ENCODE measurements at regions not wholly inside any gene's neighbourhood (a gene's known extent, or its start where the extent isn't known, plus 50 kb on each side); places are given as distances from the start of the nearest gene placed in this dataset.
"Not testable (repeated sequence)": the region's sequence is repeated elsewhere in the genome, so short reads cannot be mapped to it uniquely, and the experiment has no call there.

DNA sequence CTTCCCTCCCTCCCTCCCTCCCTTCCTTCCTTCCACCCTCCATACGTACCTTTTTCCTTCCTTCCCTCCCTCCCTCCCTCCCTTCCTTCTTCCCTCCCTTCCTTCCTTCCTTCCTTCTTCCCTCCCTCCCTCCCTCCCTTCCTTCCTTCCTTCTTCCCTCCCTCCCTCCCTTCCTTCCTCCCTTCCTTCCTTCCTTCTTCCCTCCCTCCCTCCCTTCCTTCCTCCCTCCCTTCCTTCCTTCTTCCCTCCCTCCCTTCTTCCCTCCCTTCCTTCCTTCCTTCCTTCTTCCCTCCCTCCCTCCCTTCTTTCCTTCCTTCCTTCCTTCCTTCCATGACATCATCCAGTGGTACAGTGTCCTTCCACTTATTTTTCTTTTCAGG lies 394.9 kb upstream of the KCNMB2 start:
- DNase-seq (ENCODE audit: low read depth in 2 of 2), result not testable (repeated sequence)

DNA sequence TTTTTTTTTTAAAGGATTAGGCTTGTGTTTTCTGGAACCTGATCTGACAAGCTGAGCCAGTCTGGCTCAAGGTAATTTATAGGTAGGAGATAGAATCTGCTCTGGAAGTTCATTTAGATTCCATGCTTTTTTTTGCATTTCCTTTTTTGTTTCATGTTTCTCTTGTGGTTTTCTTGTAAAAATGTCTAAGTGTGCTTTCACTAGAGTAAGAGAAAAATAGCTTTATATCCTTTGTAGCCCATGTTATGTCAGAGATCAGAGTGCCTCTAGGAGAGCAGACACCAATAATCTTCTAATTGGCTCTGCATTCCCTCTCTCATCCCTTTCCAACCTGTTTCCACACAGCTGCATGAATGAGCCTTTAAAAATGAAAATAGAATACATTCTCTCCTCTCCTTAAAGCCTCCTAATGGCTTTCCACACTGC lies 389.8 kb upstream of the KCNMB2 start:
- DNase-seq (ENCODE audit: low read depth in 2 of 2), result no peak

DNA sequence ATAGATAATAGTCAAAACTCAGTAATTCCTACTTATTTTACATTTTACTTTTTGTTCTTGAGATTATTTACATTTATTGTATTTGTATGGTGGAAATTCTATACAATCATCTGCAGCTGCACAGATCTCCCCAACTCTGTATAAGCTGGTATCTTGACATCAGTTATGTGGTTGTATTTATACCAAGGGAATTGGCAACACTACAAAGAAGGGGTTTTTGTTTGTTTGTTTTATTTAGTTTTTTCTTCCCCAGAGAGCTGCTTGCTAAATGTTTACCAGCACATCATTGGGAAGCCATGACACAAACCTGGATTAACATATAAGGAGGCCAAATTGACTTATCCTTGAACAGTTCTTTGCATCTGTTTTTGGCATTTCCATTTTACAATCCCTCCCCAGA lies 389.2 kb upstream of the KCNMB2 start:
- no peak for DNase-seq (ENCODE audit: low read depth in 2 of 2)

DNA sequence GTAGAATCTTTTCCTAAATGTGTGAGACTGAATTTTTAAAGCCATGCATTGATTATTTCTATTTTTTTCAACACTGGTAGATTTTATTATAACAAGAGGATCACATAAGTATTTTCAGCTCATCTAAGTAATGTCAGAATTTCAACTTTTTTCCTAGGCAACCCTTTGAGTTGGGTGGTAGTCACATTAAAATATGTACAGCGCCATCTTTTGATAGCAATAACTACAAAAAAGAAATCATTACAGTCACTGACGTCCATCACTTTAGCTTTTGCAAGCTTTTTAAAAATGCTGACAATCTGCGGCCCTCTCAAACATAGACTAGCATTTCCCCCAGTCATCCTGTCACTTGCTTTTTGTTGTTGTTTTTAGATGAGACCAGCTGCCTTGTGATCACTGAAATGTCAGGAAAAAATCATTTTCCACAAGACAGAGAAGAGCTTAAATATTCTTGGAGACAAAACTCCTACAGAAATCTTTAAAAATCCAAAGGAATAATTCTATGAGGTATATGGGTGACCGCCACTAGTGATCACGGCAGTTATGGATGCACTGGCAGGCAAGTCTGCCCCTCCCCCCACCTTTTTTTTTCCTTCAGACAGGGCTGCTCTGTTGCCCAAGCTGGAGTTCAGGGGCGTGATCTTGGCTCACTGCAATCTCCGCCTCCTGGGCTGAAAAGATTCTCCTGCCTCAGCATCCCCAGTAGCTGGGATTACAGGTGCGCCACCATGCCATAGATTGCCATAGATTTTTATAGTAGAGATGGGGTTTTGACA lies 384.0 kb upstream of the KCNMB2 start:
- DNase-seq (ENCODE audit: low read depth in 2 of 2), result no peak

DNA sequence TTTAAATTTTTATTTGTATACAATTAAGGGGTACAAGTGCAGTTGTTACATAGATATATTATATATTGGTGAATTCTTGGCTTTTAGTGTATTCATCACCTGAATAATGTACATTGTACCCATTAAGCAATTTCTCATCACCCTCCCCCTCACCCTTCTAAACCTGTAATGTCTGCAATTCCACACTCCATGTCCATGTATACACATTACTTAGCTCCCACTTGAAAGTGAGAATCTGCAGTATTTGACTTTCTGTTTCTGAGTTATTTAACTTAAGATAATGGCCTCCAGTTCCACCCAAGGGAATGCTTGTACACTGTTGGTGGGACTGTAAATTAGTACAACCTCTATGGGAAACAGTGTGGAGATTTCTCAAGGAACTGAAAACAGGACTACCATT lies 383.2 kb upstream of the KCNMB2 start:
- DNase-seq (ENCODE audit: low read depth in 2 of 2), result no peak

DNA sequence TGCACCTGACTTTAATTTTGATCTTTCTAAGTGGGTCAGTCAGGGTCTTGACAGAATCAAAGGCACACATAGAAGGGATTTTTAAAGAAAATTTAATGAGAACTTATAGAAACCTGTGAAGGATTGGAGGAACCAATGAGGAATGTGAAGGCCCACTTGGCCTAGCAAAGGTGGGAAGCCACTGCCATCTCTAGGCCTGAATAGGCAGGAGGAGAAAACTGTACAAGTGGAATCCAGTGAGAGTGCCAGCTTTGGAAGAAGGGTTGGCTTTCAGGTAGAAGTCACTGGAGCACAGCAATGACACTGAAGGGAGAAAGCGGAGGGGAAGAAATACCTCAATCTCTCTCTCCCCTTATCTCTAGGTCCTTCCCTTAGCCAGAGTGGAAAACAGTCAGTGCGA lies 380.7 kb upstream of the KCNMB2 start:
- DNase-seq (ENCODE audit: low read depth in 2 of 2), result no peak

DNA sequence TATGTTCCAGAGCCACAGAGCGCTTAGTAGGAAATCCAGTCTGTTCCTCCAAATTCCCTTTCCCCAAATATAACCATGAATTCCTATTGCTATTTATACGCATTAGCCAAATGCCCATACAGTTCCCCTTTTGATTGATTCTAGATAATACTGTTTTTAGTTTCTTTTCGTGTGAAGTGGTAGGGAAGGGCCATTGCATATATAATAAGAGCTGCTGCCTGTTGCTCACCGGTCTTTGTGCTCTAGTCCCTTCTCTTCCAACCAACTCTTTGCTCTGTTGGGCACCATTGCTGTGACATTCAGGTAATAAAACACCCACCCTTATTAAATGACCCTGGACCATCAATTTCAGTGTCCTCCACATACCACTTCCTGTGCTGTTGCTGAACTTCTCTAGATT lies 379.9 kb upstream of the KCNMB2 start:
- DNase-seq (ENCODE audit: low read depth in 2 of 2), result no peak

DNA sequence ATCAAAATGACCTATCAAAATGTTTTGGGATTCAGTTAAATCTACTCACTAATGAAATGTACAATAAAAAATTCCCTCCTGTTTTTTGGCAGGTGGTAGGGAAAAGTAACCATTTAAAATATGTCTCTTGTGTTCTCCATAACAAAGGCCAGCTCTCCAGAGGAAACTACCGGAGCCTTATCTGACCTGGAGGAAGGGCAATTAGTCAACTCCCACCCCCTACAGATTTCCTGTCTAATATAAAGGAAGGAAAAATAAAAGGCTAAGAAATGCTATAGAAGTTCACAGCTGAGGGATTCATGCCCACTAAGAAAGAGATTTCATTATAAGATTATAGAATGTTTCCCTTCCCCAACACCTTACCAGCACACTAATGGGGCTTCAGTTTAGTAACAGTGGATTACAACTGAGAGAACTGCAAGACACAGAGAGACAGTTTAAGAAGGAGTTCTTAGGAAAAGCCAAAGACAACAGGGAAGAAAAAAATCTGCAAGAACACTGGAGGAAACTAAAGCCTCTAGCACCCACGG lies 376.5 kb upstream of the KCNMB2 start:
- DNase-seq (ENCODE audit: low read depth in 2 of 2), result no peak

DNA sequence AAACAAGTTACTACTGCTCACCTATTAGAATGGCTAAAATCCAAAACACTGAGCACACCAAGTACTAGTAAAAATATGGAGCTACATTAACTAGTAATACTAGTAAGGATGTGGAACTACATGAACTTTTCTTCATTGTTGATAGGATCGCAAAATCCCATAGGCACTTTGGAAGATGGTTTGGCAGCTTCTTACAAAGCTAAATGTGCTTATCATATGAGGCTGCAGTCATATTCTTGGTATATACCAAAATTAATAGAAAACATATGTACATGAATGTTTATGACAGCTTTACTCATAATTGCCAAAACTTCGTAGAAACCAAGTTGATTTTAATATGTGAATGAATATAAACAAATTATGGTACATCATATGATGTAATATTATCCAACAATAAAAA lies 366.8 kb upstream of the KCNMB2 start:
- DNase-seq (ENCODE audit: low read depth in 2 of 2), result no peak

DNA sequence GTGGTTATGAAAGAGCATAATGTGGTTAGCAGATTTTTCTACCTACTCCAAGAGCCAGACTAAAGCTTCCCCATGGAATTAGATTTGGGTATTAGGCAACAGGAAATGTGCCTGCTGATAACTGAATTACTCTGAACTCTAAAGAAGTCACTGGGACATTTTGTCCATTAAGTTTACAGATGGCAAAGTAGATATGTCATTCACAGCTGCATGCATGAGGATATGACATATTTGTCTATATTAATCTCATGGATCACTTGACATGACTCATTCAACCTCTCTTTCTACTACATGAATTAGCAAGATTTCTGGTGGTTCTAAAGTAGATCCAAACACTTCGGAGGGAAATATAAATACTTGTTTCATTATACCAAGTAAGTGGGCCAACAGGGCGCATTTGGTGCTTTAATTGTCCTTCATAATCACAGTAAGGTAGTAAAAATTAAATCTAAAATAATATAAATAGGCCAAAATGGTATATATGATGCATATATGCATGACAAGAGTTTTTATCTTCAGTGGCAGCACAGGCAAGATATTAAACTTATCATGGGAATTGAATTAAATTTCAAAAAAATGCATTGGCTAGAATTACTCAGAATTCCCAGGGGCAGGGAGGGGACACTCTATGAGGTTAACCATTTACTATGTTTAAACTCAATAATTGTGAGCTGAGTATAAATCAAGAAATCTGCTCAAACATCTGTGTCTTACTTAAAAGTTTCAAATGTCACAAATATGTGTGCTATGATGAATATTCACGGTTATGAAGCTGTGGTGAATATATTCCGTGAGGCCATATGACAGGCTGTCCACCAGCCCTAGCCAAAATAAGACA lies 365.3 kb upstream of the KCNMB2 start:
- DNase-seq (ENCODE audit: low read depth in 2 of 2), result no peak

DNA sequence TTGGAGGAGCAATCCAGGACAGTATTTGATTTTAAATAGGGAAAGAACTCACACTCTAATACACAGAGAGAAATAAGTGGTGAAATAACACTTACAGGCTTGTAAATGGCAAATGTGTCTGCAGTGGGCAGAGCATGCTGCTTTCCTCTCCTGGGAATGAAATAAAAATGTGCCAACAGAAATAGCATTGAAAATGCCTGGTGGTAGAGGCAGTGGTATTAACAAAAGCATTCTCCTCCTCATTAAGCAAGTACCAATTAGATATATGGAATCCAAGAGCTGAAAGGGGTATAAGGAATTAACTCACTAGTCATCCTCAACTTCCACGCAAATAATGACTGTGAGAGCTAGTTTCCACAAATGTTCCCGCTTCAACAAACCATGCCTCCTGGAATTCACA lies 364.1 kb upstream of the KCNMB2 start:
- DNase-seq (ENCODE audit: low read depth in 2 of 2), result no peak

DNA sequence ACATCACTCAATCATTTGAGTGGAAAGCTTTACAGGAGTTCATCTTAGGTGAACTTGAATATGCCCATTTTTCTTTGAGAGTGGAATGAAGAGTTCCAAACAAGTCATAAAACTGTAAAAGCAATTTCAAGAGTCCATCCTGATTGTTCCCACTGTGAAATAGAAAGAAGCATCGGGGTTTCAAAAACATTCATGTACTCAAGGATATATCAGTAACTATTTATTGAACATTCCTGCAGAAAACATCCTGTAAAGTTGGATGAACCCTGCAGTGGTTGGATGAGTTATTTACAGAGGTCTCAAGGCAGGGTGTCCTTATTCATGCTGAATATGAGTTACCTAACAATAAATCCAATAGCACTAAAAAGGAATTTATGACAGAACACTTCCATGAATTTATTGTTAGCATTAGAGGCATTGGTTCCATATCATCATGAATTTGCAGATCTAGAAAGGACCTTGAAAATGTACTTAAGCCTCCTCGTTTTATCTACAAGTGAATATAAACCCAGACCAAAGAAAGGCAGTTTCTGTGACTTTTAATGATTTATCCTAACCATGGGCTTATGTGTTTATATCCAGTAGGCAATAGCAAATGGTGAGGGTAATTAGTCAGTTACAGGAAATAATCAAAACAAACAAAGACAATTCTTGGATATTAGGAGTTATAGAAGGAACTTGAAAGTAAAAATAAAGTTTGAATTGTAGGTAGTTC lies 361.9 kb upstream of the KCNMB2 start:
- DNase-seq (ENCODE audit: low read depth in 2 of 2), result no peak

DNA sequence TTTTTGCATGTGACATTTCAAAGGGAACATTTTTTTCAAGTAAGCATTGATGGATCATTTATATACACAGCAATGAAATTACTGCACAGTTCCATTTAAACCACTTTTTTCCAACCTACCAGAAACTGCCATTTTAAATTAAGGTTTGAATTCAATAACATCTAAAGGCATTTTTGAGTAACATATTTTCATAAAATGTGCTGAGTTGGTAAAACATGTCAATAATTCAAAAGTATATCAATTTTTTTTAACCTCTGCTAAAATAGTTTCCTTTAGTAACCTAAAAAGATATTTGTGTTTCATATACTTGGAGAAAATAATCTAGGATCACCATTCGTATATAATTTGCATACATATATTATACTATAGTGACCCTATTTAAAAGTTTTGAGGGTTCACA lies 355.1 kb upstream of the KCNMB2 start:
- DNase-seq (ENCODE audit: low read depth in 2 of 2), result no peak

DNA sequence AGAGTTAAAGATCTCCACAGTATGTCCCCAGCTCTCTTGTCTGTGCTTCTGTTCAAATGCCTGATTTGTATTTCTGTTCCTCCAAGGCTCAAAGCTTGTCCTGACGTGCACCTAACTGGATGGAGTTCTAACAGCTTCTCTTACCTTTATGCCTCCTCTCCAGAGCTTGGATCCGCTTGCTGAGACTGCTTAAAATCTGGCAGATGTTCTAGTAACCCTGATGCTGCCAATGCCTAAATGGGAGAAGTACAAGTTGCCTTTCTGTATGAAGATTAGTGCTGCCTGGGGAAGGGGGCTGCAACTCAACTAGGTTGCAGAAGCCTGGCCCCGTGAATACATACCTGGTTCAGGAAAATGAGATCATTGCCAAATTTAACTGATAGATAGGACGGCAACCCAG lies 354.5 kb upstream of the KCNMB2 start:
- DNase-seq (ENCODE audit: low read depth in 2 of 2), result no peak

DNA sequence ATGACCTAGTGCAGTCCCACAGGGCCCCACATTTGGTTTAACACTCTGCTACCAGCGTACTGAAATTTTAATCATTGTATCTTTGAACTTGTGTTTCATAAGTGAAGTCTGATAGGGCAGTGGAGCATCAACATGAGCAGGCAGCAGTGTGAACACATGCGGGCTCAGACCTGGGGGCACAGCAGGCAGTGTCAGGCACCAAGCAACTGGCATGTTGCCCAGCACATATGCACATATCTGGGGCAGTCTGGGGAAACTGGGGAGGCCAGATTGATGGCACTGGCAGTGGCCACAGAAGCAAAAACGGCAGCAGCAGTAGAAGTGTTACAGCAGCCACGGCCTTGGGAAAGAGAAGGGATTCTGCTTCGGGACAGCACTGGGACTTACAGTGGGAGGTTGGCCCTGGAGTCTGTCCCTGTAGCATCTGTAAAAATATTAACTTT lies 353.9 kb upstream of the KCNMB2 start:
- DNase-seq (ENCODE audit: low read depth in 2 of 2), result no peak

DNA sequence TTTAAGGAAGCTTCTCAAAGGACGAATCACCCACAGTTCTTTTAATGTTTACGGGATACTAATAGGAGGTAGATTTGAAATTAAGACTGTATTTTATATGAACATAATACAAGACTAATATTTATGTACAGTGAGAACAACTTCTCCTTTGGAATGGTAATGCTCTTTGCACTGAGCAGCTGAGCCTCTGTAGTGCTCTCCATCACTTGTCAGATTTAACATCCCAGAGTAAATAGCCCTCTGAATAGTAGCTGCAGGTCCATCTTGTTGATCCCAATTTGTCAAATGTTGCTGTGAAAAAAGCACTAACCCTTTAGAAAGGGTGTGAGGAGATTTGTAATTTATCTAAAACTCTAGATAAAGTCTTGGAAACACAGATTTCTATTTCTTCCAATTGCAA lies 351.4 kb upstream of the KCNMB2 start:
- DNase-seq (ENCODE audit: low read depth in 2 of 2), result no peak

DNA sequence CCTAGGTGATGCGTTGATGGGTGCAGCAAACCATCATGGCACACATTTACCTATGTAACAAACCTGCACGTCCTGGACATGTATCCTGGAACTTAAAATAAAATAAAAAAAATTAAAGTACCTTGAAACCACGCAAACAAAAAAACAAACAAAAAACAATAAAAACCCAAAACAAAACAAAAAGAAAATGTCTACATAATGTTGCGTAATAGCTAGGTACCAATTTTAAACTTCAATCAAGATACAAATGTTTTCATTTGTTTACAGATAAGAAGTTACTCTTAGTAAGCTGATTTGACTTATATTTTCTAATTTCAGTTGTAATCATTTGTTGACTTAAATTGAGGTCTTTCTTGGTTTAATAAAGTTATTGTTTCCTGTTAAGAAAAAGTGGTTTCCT lies 349.6 kb upstream of the KCNMB2 start:
- no peak for DNase-seq (ENCODE audit: low read depth in 2 of 2)

DNA sequence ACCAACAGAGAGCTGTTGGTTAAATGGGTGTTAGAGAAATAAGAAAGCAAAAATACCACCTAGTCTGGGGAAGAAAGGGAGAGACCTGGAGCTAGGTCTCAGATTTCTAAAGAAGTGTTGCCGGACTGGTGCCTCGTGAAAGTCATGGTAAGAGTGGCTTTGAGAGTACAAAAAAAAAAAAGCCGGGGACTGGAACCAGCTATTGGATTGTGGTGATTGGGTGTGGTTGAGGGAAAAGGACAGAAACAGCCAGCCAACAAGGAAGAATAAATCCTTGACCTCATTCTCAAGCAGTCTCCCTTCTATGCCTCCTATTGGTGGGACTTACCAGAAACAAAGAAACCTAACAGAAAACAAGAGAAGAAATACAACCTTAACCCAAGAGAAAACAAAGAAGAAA lies 346.4 kb upstream of the KCNMB2 start:
- DNase-seq (ENCODE audit: low read depth in 2 of 2), result no peak

DNA sequence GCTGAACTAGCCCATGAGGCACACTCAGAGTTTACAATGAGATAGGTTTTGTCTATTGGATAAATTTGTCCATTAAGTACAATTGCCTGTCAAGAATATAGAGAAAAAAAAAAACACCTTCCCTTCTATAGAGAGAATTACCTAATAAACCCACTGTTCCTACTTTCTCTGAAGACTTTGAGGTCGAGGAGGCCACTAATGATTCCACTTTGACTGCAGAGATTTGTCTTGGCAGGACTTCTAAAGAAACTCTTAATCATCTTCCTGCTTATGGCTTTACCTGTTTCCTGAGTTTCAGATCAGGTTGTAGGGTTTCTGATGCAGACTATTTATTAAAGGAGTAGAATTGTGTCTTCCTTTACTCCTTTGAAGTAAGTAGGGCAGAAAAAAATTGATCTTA lies 342.4 kb upstream of the KCNMB2 start:
- no peak for DNase-seq (ENCODE audit: low read depth in 2 of 2)

DNA sequence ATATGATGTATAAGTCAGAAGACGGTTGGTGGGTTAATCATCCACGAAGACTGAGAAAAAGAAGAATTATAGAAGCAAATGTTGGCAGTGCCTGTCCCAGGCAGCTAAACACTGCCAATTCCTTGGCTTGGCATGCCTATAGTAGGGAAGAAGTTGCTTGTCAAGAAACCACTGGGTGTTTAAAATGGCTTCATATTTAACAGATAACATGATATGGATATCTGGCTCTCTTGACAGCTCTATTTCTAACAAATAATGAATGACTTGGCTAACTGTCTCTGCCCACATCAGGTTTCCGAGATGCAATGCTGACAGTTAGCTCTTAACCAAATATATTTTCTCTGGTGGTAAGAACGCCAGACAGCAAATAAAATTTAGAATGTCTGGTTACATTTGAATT lies 341.7 kb upstream of the KCNMB2 start:
- DNase-seq (ENCODE audit: low read depth in 2 of 2), result no peak

DNA sequence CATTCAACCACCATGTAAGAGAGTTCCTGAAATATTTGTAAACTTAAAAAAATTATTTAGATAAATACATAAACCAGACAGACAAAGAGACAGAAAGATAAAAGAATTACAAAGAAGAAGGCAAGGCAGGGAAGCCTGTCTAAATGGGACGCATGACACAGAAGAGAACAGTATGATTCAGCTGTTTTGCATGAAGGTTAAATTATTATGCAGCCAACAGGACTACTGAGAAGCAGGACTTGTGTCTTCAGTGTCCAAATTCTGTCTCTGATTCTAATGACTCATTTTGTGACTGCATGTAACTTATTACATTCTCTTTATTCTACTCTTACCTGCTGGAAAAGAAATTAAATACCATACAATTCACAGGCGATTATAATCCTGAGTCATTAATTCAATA lies 340.4 kb upstream of the KCNMB2 start:
- DNase-seq (ENCODE audit: low read depth in 2 of 2), result no peak

DNA sequence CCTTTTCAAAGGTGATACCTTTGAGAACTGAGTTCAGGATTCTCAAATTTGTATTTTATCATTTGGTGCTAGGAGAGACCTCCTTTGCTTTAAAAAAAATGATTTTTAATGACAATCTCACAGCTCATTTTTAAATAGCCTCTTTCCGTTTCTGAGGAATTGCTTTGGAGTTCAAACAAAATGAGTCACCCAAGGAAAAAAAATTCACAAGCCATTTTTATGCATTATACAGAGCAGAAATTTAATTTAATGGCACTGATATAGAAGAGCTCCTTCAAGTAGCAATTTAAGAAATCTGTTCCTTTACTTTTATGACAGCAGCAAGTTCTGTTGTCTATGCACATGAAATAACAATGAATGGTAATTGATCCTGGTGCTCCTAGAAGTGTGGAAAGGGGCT lies 337.9 kb upstream of the KCNMB2 start:
- no peak for DNase-seq (ENCODE audit: low read depth in 2 of 2)

All from stimulated activated CD8-positive, alpha-beta memory T cell treated with anti-CD3 and anti-CD28 coated beads, Interleukin-15, amount 100 ng/mL, for 48 hours (primary cell).